Heart left ventricle (tissue), 13 donors: ENCODE measurements at regions not wholly inside any gene's neighbourhood (a gene's known extent, or its start where the extent isn't known, plus 50 kb on each side); places are given as distances from the start of the nearest gene placed in this dataset.

Experiments used
- POLR2A ChIP-seq, 2 donors: fragments of 450-650 bp; IDR thresholded peaks; one replicate each; pipeline ENCODE4 v1.6.1; 2017; ENCODE audit warnings: antibody characterized with exemption in 2 of 2, mild to moderate bottlenecking in 2 of 2, moderate library complexity in 2 of 2
- TF ChIP-seq, protein P1 (sequence below), 12 donors: fragments of 200-600 bp; sonication (generic) in 4 of 12; IDR thresholded peaks; one replicate each; pipeline versions ENCODE4 v1.5.0 to v1.8.0; 2018 to 2022; ENCODE audit warnings: antibody characterized with exemption in 12 of 12, mild to moderate bottlenecking in 5 of 12
- donor health status: ischemic (EF 13 %, LVEDD 7.1; RV severe dilation, severe dysfunction).
- donor health status: DM: no; HTN: yes; CAD: no.
- donor health status: DM: no; HTN: no; CAD: no.
- donor health status: ischemic (EF 25% LVEDD 6.9; RV normal size, moderate dysfunction).
- donor health status: ischemic (EF 25% LVEDD 5.7; RV mildly dilated, moderate dysfunction).
- donor health status: ischemic (EF 35%, LVEDD 5.7; RV mildly dilated, moderate dysfunction).
- donor health status: nonischemic (EF 11% LVEDD 7.7; RV severe dilation, severe dysfunction).
- donor health status: DM: yes; HTN: yes; CAD: no.
- donor health status: PGD.
- donor health status: ischemic (EF 29% LVEDD 5.4; RV normal size, mild dysfunction).
- donor health status: nonischemic (EF 23%, LVEDD 6.1; RV moderate dilation, normal function).

GRCh38 chr18:54672109-54672508, 81.1 kb downstream of the DYNAP start:
- TF ChIP-seq, protein P1, sequence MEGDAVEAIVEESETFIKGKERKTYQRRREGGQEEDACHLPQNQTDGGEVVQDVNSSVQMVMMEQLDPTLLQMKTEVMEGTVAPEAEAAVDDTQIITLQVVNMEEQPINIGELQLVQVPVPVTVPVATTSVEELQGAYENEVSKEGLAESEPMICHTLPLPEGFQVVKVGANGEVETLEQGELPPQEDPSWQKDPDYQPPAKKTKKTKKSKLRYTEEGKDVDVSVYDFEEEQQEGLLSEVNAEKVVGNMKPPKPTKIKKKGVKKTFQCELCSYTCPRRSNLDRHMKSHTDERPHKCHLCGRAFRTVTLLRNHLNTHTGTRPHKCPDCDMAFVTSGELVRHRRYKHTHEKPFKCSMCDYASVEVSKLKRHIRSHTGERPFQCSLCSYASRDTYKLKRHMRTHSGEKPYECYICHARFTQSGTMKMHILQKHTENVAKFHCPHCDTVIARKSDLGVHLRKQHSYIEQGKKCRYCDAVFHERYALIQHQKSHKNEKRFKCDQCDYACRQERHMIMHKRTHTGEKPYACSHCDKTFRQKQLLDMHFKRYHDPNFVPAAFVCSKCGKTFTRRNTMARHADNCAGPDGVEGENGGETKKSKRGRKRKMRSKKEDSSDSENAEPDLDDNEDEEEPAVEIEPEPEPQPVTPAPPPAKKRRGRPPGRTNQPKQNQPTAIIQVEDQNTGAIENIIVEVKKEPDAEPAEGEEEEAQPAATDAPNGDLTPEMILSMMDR (IDR thresholded peaks at IDR 0.05) = no peak
- no peak for TF ChIP-seq POLR2A (IDR thresholded peaks at IDR 0.05)
